ENCODE measurements at regions not wholly inside any gene's neighbourhood (a gene's known extent, or its start where the extent isn't known, plus 50 kb on each side); places are given as distances from the start of the nearest gene placed in this dataset.
"Not testable (repeated sequence)": the region's sequence is repeated elsewhere in the genome, so short reads cannot be mapped to it uniquely, and the experiment has no call there.

- peaks cover 2% of the 10 kb centered on the region for H3K36me3 Mint-ChIP-seq (ENCODE audit: low read depth)
- no peak overlapping the region for H3K27ac Mint-ChIP-seq (ENCODE audit: unreplicated experiment)
- H3K9me3 Mint-ChIP-seq (ENCODE audit: low read depth): no peaks in the 10 kb centered on the region
- no peak for DNase-seq (ENCODE audit: low spot score)
- no peak for TF ChIP-seq CTCF (IDR thresholded peaks at IDR 0.05)
- peaks cover 9% of the 10 kb centered on the region for H3K4me1 Mint-ChIP-seq (ENCODE audit: low read depth)
- H3K27me3 Mint-ChIP-seq (ENCODE audit: low read depth): no peaks in the 10 kb centered on the region
- no peak overlapping the region for H3K4me3 Mint-ChIP-seq (ENCODE audit: unreplicated experiment)
Measured at GRCh38 chr3:101913168-101913567, 63.9 kb downstream of the NFKBIZ start.

DNA sequence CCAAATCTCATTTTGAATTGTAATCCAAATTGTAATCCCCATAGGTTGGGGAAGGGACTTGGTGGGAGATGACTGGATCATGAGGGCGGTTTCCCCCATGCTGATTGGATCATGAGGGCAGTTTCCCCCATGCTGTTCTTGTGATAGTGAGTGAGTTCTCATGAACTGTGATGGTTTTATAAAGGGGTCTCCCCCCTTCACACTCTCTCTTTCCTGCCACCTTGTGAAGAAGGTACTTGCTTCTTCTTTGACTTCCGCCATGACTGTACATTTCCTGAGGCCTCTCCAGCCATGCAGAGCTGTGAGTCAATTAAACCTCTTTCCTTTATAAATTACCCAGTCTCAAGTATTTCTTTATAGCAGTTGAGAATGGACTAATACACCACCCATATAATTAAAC, 68.4 kb downstream of the NFKBIZ start:
- not testable (repeated sequence) for H3K27ac Mint-ChIP-seq (ENCODE audit: unreplicated experiment); H3K4me3 Mint-ChIP-seq (ENCODE audit: unreplicated experiment); H3K4me1 Mint-ChIP-seq (ENCODE audit: low read depth); DNase-seq (ENCODE audit: low spot score); H3K27me3 Mint-ChIP-seq (ENCODE audit: low read depth); H3K36me3 Mint-ChIP-seq (ENCODE audit: low read depth)
- H3K9me3 Mint-ChIP-seq (ENCODE audit: low read depth): peaks cover 15% of the 10 kb centered on the region

DNA sequence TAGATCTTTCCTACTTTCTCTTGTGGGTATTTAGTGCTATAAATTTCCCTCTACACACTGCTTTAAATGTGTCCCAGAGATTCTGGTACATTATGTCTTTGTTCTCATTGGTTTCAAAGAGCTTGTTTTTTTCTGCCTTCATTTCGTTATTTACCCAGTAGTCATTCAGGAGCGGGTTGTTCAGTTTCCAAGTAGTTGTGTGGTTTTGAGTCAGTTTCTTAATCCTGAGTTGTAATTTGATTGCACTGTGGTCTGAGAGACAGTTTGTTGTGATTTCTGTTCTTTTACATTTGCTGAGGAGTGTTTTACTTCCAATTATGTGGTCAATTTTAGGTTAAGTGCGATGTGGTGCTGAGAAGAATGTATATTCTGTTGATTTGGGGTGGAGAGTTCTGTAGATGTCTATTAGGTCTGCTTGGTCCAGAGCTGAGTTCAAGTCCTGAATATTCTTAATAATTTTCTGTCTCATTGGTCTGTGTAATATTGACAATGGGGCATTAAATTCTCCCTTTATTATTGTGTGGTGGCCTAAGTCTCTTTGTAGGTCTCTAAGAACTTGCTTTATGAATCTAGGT, 72.9 kb downstream of the NFKBIZ start:
- peaks cover 18% of the 10 kb centered on the region for H3K4me1 Mint-ChIP-seq (ENCODE audit: low read depth)
- H3K27ac Mint-ChIP-seq (ENCODE audit: unreplicated experiment); DNase-seq (ENCODE audit: low spot score); H3K4me3 Mint-ChIP-seq (ENCODE audit: unreplicated experiment); H3K36me3 Mint-ChIP-seq (ENCODE audit: low read depth); H3K27me3 Mint-ChIP-seq (ENCODE audit: low read depth): not testable (repeated sequence)
- peaks cover 20% of the 10 kb centered on the region for H3K9me3 Mint-ChIP-seq (ENCODE audit: low read depth)

- Mint-ChIP-seq H3K4me1 (ENCODE audit: low read depth) (peaks cover 28% of the 10 kb centered on the region), H3K9me3 (ENCODE audit: low read depth) (peaks cover 20% of the 10 kb centered on the region)
- not testable (repeated sequence) for H3K36me3 Mint-ChIP-seq (ENCODE audit: low read depth); H3K4me3 Mint-ChIP-seq (ENCODE audit: unreplicated experiment); H3K27ac Mint-ChIP-seq (ENCODE audit: unreplicated experiment); DNase-seq (ENCODE audit: low spot score); H3K27me3 Mint-ChIP-seq (ENCODE audit: low read depth)
Measured at GRCh38 chr3:101924621-101925020, 75.3 kb downstream of the NFKBIZ start.

GRCh38 chr3:101925124-101925523, 75.8 kb downstream of the NFKBIZ start:
- not testable (repeated sequence) for DNase-seq (ENCODE audit: low spot score); H3K4me3 Mint-ChIP-seq (ENCODE audit: unreplicated experiment); H3K27ac Mint-ChIP-seq (ENCODE audit: unreplicated experiment); H3K36me3 Mint-ChIP-seq (ENCODE audit: low read depth); H3K27me3 Mint-ChIP-seq (ENCODE audit: low read depth)
- peaks cover 15% of the 10 kb centered on the region for H3K9me3 Mint-ChIP-seq (ENCODE audit: low read depth)
- peaks cover 28% of the 10 kb centered on the region for H3K4me1 Mint-ChIP-seq (ENCODE audit: low read depth)

DNA sequence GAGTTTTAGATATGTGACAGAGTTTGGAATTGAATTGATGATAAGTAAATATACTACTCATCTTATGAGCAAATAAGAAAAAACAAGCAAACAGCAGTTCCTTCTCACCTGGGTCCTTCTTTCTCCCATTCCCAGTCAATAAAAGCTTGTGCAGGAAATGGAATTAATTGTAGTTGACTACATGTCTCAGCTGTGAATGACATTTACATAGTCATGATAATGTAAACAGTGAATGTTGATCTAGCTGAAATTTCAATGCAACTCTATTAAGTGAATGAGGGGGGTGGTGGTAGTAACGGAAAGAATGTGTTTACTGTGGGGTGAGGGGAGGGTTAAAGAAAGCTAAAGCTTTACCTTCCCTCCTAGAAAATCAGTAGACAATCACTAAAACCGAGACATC, 76.2 kb downstream of the NFKBIZ start:
- Mint-ChIP-seq H3K27ac (ENCODE audit: unreplicated experiment) (no peak overlapping the region), H3K36me3 (ENCODE audit: low read depth) (peaks cover 2% of the 10 kb centered on the region), H3K27me3 (ENCODE audit: low read depth) (no peaks in the 10 kb centered on the region), H3K4me1 (ENCODE audit: low read depth) (peaks cover 28% of the 10 kb centered on the region), H3K9me3 (ENCODE audit: low read depth) (peaks cover 11% of the 10 kb centered on the region), H3K4me3 (ENCODE audit: unreplicated experiment) (no peak overlapping the region)
- no peak for DNase-seq (ENCODE audit: low spot score)
- TF ChIP-seq CTCF (IDR thresholded peaks at IDR 0.05): no peak

- Mint-ChIP-seq H3K27me3 (ENCODE audit: low read depth) (no peaks in the 10 kb centered on the region), H3K36me3 (ENCODE audit: low read depth) (peaks cover 2% of the 10 kb centered on the region), H3K9me3 (ENCODE audit: low read depth) (peaks cover 7% of the 10 kb centered on the region), H3K4me1 (ENCODE audit: low read depth) (peaks cover 28% of the 10 kb centered on the region), H3K4me3 (ENCODE audit: unreplicated experiment) (no peak overlapping the region), H3K27ac (ENCODE audit: unreplicated experiment) (no peak overlapping the region)
- no peak for TF ChIP-seq CTCF (IDR thresholded peaks at IDR 0.05)
- DNase-seq (ENCODE audit: low spot score): no peak
Measured at GRCh38 chr3:101926594-101927105, 77.3 kb downstream of the NFKBIZ start.

All from chondrocyte (in vitro differentiated cells).